ENCODE measurements at regions not wholly inside any gene's neighbourhood (a gene's known extent, or its start where the extent isn't known, plus 50 kb on each side); places are given as distances from the start of the nearest gene placed in this dataset.

GRCh38 chr18:56044239-56044638 lies 456.2 kb upstream of the TCF4 start:
- H3K4me1 ChIP-seq (ENCODE audit: control insufficient read depth, extremely low read depth, insufficient read depth, low read length): no peaks in the 10 kb centered on the region
- H3K79me2 ChIP-seq (ENCODE audit: control insufficient read depth, insufficient read depth, low read length): no peaks in the 10 kb centered on the region
- no peaks in the 10 kb centered on the region for H4K20me1 ChIP-seq (ENCODE audit: control insufficient read depth, extremely low read depth, insufficient read depth, low read length)
- no peak overlapping the region for H3K27ac ChIP-seq (ENCODE audit: insufficient read depth, low read length)
- no peak for TF ChIP-seq CTCF (conservative IDR thresholded peaks at IDR 0.05 in 1 of 2, IDR thresholded peaks at IDR 0.05 in 1 of 2; ENCODE audit: low read depth in 1 of 2, low read length in 2 of 2)
- TF ChIP-seq EZH2 (IDR thresholded peaks at IDR 0.05; ENCODE audit: low read length, missing control alignments): no peak
- no peaks in the 10 kb centered on the region for H3K36me3 ChIP-seq (ENCODE audit: control insufficient read depth, insufficient read depth, low read length)
- H3K4me3 ChIP-seq (replicated peaks in 1 of 4; ENCODE audit: control extremely low read depth in 1 of 4, insufficient read depth in 1 of 4, low read depth in 3 of 4, low read length in 4 of 4): no peak overlapping the region
- no peak overlapping the region for H2AFZ ChIP-seq (ENCODE audit: low read length)
- H3K9ac ChIP-seq (ENCODE audit: insufficient read depth, low read length): no peak overlapping the region
- DNase-seq (ENCODE audit: low read depth in 2 of 2): no peak
- H3K4me2 ChIP-seq (ENCODE audit: extremely low read depth, insufficient read depth, low read length): no peak overlapping the region
- no peaks in the 10 kb centered on the region for H3K9me3 ChIP-seq (ENCODE audit: control insufficient read depth, insufficient read depth, low read depth, low read length)
- no peaks in the 10 kb centered on the region for H3K27me3 ChIP-seq (ENCODE audit: control insufficient read depth, insufficient read depth, low read length)

DNA sequence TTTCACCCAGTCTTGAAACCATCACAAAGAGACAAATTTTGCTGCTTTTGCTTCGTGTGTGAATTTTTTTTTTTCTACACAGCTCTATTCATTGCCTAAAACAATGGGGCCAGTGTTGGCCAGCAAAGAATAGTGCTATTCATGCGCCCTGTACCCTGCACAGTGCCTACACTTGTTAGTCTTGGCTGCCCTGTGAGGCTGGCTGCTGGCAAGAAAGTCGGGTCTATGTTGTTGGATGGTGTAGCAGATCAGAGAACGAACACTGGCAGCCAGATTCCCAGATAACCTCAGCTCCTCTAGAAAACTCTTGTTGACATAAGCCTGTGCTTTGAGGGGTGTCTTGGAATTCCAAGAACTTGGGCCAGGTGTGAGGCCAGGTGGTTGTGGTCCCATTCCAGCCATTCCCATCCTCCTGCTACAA lies 455.7 kb upstream of the TCF4 start:
- H3K79me2 ChIP-seq (ENCODE audit: control insufficient read depth, insufficient read depth, low read length): no peaks in the 10 kb centered on the region
- no peaks in the 10 kb centered on the region for H3K4me1 ChIP-seq (ENCODE audit: control insufficient read depth, extremely low read depth, insufficient read depth, low read length)
- no peaks in the 10 kb centered on the region for H3K36me3 ChIP-seq (ENCODE audit: control insufficient read depth, insufficient read depth, low read length)
- TF ChIP-seq CTCF (conservative IDR thresholded peaks at IDR 0.05 in 1 of 2, IDR thresholded peaks at IDR 0.05 in 1 of 2; ENCODE audit: low read depth in 1 of 2, low read length in 2 of 2) (no peak), EZH2 (IDR thresholded peaks at IDR 0.05; ENCODE audit: low read length, missing control alignments) (no peak)
- no peak overlapping the region for H3K27ac ChIP-seq (ENCODE audit: insufficient read depth, low read length)
- H3K4me3 ChIP-seq (replicated peaks in 1 of 4; ENCODE audit: control extremely low read depth in 1 of 4, insufficient read depth in 1 of 4, low read depth in 3 of 4, low read length in 4 of 4): no peak overlapping the region
- no peak overlapping the region for H3K4me2 ChIP-seq (ENCODE audit: extremely low read depth, insufficient read depth, low read length)
- H3K9me3 ChIP-seq (ENCODE audit: control insufficient read depth, insufficient read depth, low read depth, low read length): no peaks in the 10 kb centered on the region
- H3K27me3 ChIP-seq (ENCODE audit: control insufficient read depth, insufficient read depth, low read length): no peaks in the 10 kb centered on the region
- H2AFZ ChIP-seq (ENCODE audit: low read length): no peak overlapping the region
- peak in 1 of 2 donors; percentile 30 for DNase-seq (ENCODE audit: low read depth in 2 of 2)
- H4K20me1 ChIP-seq (ENCODE audit: control insufficient read depth, extremely low read depth, insufficient read depth, low read length): no peaks in the 10 kb centered on the region
- H3K9ac ChIP-seq (ENCODE audit: insufficient read depth, low read length): no peak overlapping the region

DNA sequence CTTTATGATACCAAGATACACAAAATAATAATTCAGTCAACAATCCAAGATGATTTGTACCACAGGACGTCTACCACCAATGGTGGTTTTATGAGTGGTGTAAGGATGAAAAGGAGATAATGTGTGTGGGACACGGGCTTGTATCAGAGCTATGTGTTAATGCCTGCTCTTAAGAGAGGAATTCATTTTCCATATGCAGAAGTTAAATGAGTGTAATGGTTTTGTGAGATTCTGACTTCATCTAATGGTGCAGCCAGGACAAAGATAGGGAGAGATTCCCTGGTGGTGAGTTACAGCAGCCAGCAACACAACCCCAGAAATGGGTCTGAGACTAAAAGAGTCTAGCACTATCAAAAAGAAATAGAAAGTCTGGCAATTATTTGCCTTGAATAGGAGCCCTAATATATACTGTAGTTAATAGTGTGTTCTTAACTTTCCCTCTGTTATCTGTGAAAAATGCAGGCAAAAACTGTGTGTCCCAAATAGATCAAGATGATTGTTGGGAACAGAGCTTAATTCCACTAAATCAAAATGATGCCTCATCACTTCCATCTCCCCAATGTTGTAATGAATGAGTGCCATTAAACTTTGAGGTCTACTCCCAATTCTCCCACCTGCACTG lies 455.0 kb upstream of the TCF4 start:
- H2AFZ ChIP-seq (ENCODE audit: low read length): no peak overlapping the region
- no peak overlapping the region for H3K9ac ChIP-seq (ENCODE audit: insufficient read depth, low read length)
- no peaks in the 10 kb centered on the region for H3K4me1 ChIP-seq (ENCODE audit: control insufficient read depth, extremely low read depth, insufficient read depth, low read length)
- H3K36me3 ChIP-seq (ENCODE audit: control insufficient read depth, insufficient read depth, low read length): no peaks in the 10 kb centered on the region
- H4K20me1 ChIP-seq (ENCODE audit: control insufficient read depth, extremely low read depth, insufficient read depth, low read length): no peaks in the 10 kb centered on the region
- DNase-seq (ENCODE audit: low read depth in 2 of 2): no peak
- H3K79me2 ChIP-seq (ENCODE audit: control insufficient read depth, insufficient read depth, low read length): no peaks in the 10 kb centered on the region
- no peak overlapping the region for H3K4me2 ChIP-seq (ENCODE audit: extremely low read depth, insufficient read depth, low read length)
- no peak overlapping the region for H3K4me3 ChIP-seq (replicated peaks in 1 of 4; ENCODE audit: control extremely low read depth in 1 of 4, insufficient read depth in 1 of 4, low read depth in 3 of 4, low read length in 4 of 4)
- no peaks in the 10 kb centered on the region for H3K9me3 ChIP-seq (ENCODE audit: control insufficient read depth, insufficient read depth, low read depth, low read length)
- TF ChIP-seq EZH2 (IDR thresholded peaks at IDR 0.05; ENCODE audit: low read length, missing control alignments) (no peak), CTCF (conservative IDR thresholded peaks at IDR 0.05 in 1 of 2, IDR thresholded peaks at IDR 0.05 in 1 of 2; ENCODE audit: low read depth in 1 of 2, low read length in 2 of 2) (no peak)
- no peaks in the 10 kb centered on the region for H3K27me3 ChIP-seq (ENCODE audit: control insufficient read depth, insufficient read depth, low read length)
- no peak overlapping the region for H3K27ac ChIP-seq (ENCODE audit: insufficient read depth, low read length)

Data from fibroblast of lung (primary cell).